ENCODE measurements at regions not wholly inside any gene's neighbourhood (a gene's known extent, or its start where the extent isn't known, plus 50 kb on each side); places are given as distances from the start of the nearest gene placed in this dataset.

GRCh38 chr13:58160980-58161379, 529.4 kb downstream of the PCDH17 start:
- no peak for TF ChIP-seq CTCF (IDR thresholded peaks at IDR 0.05)
- no peak for TF ChIP-seq POLR2A (IDR thresholded peaks at IDR 0.05)

Measured in Peyer's patch (tissue), 4 donors.